ENCODE measurements at regions not wholly inside any gene's neighbourhood (a gene's known extent, or its start where the extent isn't known, plus 50 kb on each side); places are given as distances from the start of the nearest gene placed in this dataset.

- no peak for DNase-seq
- Mint-ChIP-seq H3K36me3 (ENCODE audit: low read depth) (no peaks in the 10 kb centered on the region), H3K27ac (no peak overlapping the region), H3K4me1 (ENCODE audit: low read depth) (no peaks in the 10 kb centered on the region), H3K9me3 (peaks cover 3% of the 10 kb centered on the region; the same call in 1 of the 2 replicates), H3K4me3 (no peak overlapping the region), H3K27me3 (ENCODE audit: insufficient read depth) (peaks cover 20% of the 10 kb centered on the region)
- TF ChIP-seq, protein P1, sequence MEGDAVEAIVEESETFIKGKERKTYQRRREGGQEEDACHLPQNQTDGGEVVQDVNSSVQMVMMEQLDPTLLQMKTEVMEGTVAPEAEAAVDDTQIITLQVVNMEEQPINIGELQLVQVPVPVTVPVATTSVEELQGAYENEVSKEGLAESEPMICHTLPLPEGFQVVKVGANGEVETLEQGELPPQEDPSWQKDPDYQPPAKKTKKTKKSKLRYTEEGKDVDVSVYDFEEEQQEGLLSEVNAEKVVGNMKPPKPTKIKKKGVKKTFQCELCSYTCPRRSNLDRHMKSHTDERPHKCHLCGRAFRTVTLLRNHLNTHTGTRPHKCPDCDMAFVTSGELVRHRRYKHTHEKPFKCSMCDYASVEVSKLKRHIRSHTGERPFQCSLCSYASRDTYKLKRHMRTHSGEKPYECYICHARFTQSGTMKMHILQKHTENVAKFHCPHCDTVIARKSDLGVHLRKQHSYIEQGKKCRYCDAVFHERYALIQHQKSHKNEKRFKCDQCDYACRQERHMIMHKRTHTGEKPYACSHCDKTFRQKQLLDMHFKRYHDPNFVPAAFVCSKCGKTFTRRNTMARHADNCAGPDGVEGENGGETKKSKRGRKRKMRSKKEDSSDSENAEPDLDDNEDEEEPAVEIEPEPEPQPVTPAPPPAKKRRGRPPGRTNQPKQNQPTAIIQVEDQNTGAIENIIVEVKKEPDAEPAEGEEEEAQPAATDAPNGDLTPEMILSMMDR (IDR thresholded peaks at IDR 0.05), result no peak
These were observed 115.4 kb downstream of the AXIN2 start for GRCh38 chr17:65446043-65446442.

- Mint-ChIP-seq H3K4me1 (ENCODE audit: low read depth) (no peaks in the 10 kb centered on the region), H3K36me3 (ENCODE audit: low read depth) (no peaks in the 10 kb centered on the region), H3K27me3 (ENCODE audit: insufficient read depth) (peaks cover 16% of the 10 kb centered on the region), H3K4me3 (no peak overlapping the region), H3K27ac (no peak overlapping the region), H3K9me3 (no peaks in the 10 kb centered on the region)
- TF ChIP-seq, protein P1 (IDR thresholded peaks at IDR 0.05), result no peak
- no peak for DNase-seq
These were observed 117.4 kb downstream of the AXIN2 start for GRCh38 chr17:65444049-65444448.

DNA sequence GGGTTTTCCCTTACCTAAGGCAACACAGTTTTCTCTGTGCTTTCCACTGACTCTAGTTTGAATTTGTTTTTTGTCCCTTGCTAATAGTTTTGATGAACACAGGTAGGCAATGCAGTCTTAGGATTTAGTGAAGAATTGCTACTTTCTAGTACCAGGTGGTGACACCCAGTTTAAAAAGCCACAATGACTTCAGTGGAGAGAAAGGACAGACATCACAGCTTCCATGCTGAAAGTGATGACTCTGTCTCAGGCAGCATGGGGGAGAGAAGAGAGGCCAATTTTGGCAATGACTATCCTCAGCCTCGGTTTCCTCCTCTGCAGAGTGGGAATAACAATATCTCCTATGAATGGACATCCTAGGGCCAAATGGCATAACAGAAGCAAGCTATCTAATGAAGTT lies 118.8 kb downstream of the AXIN2 start:
- TF ChIP-seq, protein P1 (IDR thresholded peaks at IDR 0.05), result no peak
- Mint-ChIP-seq H3K9me3 (no peaks in the 10 kb centered on the region), H3K4me3 (no peak overlapping the region), H3K4me1 (ENCODE audit: low read depth) (no peaks in the 10 kb centered on the region), H3K27me3 (ENCODE audit: insufficient read depth) (peaks cover 20% of the 10 kb centered on the region), H3K27ac (no peak overlapping the region), H3K36me3 (ENCODE audit: low read depth) (no peaks in the 10 kb centered on the region)
- DNase-seq, result no peak

DNA sequence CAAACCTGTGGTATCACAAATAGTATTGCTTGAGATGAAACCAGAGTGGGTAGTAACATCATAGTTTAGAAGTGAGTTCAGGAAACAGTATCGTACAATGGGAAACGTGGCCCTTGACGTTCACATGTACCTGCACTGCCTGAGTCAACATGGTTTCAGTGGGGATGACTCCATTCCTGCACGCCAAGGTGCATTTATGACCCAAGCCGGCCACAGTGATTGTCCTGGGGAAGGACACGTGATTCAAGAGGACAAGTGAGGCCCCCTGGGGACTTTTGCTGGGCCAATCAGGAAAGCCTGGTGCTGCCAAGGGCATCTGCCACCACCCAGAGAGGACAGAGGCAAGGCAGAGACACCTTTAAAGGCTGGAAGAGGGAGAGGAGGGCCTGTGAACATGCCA lies 119.2 kb downstream of the AXIN2 start:
- H3K36me3 Mint-ChIP-seq (ENCODE audit: low read depth), result no peaks in the 10 kb centered on the region
- no peaks in the 10 kb centered on the region for H3K4me1 Mint-ChIP-seq (ENCODE audit: low read depth)
- TF ChIP-seq, protein P1 (IDR thresholded peaks at IDR 0.05), result no peak
- no peaks in the 10 kb centered on the region for H3K9me3 Mint-ChIP-seq
- peaks cover 17% of the 10 kb centered on the region for H3K27me3 Mint-ChIP-seq (ENCODE audit: insufficient read depth)
- H3K4me3 Mint-ChIP-seq, result no peak overlapping the region
- no peak for DNase-seq
- no peak overlapping the region for H3K27ac Mint-ChIP-seq

DNA sequence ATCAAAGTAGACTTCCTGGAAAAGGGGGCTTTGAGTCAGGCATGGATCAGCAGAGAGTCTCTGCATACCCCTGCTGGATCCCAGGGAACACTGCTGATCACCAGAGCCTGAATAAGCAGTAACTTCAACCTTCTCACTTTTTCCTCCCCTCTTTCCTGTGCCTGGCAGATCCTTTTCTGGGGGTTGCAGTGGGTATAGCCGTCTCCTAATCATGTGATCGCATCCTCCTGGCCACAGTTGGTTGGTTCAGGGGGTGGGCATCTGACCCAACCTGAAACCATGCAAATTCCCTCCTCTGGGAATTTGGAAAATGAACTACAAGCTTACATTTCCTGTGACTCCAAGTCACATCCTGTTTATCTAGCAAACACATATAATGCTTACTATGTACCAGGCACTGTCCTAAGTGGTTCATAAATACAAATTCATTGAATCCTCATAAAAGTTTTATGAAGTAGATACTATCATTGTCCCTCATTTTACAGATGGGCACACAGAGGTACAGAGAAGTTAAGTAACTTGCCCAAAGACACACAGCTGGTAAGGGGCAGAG lies 120.3 kb downstream of the AXIN2 start:
- TF ChIP-seq, protein P1 (IDR thresholded peaks at IDR 0.05), result no peak
- Mint-ChIP-seq H3K27me3 (ENCODE audit: insufficient read depth) (peaks cover 10% of the 10 kb centered on the region), H3K27ac (no peak overlapping the region), H3K36me3 (ENCODE audit: low read depth) (no peaks in the 10 kb centered on the region), H3K4me3 (no peak overlapping the region), H3K9me3 (no peaks in the 10 kb centered on the region), H3K4me1 (ENCODE audit: low read depth) (no peaks in the 10 kb centered on the region)
- DNase-seq, result no peak
